K562 (cell line): ENCODE measurements at regions not wholly inside any gene's neighbourhood (a gene's known extent, or its start where the extent isn't known, plus 50 kb on each side); places are given as distances from the start of the nearest gene placed in this dataset.

Experiments
- ATAC-seq: fragments of 200-7000 bp; cut with Tn5 transposase; 3 replicates; pipeline ENCODE4 v1.9.1; 2020; ENCODE audit warnings: moderate library complexity
- BruUV-seq: library from RNA; stranded (reverse); fragments of 400-500 nt; replicated peaks from 2 replicates; lab custom pipeline; 2021; lab: Mats Ljungman, UMichigan
- CTCF ChIA-PET: fragments of 300-600 bp; formaldehyde crosslinking; extraction: SDS; loops from one replicate; lab custom pipeline; 2021; ENCODE audit warnings: low intra/inter-chr PET ratio; lab: Yijun Ruan, JAX
- POLR2A ChIA-PET: fragments of 300-600, 350-650 bp; sonication (Branson Sonifier 250); formaldehyde crosslinking; extraction: SDS; loops from one replicate; lab custom pipeline; 2021; ENCODE audit warnings: antibody characterized with exemption, inconsistent platforms; lab: Yijun Ruan, JAX
- DNase-seq, 4 experiments: peaks; one replicate each; pipeline versions ENCODE4 v3.0.0 to v3.0.0-alpha.2; 2011 to 2018; ENCODE audit warnings: low spot score in 3 of 4, mixed read lengths in 3 of 4; ENCODE audit errors: extremely low read depth in 1 of 4
- FAIRE-seq: peaks from 2 replicates; lab custom pipeline; 2011; peaks lifted over from hg19 to GRCh38; lab: Jason Lieb, UNC
- H2AFZ ChIP-seq: 2 replicates; pipeline ENCODE4 v1.6.0; 2011; ENCODE audit warnings: low read depth, low read length, control low read depth, inconsistent platforms
- H3K27ac ChIP-seq: fragments of 200-600 bp; 3 replicates; pipeline ENCODE4 v1.8.0; 2011; ENCODE audit warnings: low read depth, mild to moderate bottlenecking, control low read depth, inconsistent platforms, low read length, moderate library complexity, mixed read lengths; ENCODE audit errors: extremely low read depth
- H3K27me3 ChIP-seq, 2 experiments: fragments of 300-600 bp in 1 of 2; 2 replicates in 1 of 2; 3 replicates in 1 of 2; pipeline versions ENCODE4 v1.6.0 to v1.8.0; 2011; ENCODE audit warnings: inconsistent platforms in 2 of 2, low read length in 2 of 2, mild to moderate bottlenecking in 1 of 2, mixed read lengths in 1 of 2, moderate library complexity in 1 of 2; ENCODE audit not compliant: control insufficient read depth in 2 of 2, insufficient read depth in 2 of 2
- H3K36me3 ChIP-seq: fragments of 300-600 bp; 3 replicates; pipeline ENCODE4 v1.8.0; 2011; ENCODE audit warnings: mild to moderate bottlenecking, low read length, inconsistent platforms; ENCODE audit not compliant: control insufficient read depth, insufficient read depth
- H3K4me1 ChIP-seq, 2 experiments: fragments of 200-600 bp in 1 of 2; replicated peaks in 1 of 2; 2 replicates in 1 of 2; 3 replicates in 1 of 2; pipeline versions ENCODE4 v1.5.1 to v1.8.0; 2011; ENCODE audit warnings: inconsistent platforms in 2 of 2, low read length in 2 of 2, mild to moderate bottlenecking in 1 of 2, mixed read lengths in 1 of 2, moderate library complexity in 1 of 2; ENCODE audit not compliant: control insufficient read depth in 2 of 2, insufficient read depth in 2 of 2
- H3K4me2 ChIP-seq: 2 replicates; pipeline ENCODE4 v1.6.1; 2011; ENCODE audit warnings: low read length, control low read depth, inconsistent platforms, mixed read lengths; ENCODE audit not compliant: insufficient read depth
- H3K4me3 ChIP-seq: fragments of 200-600 bp; sonication (generic), shearing (Covaris generic); 2 replicates; pipeline ENCODE4 v1.5.1; 2016; ENCODE audit warnings: control low read depth, inconsistent platforms
- H3K79me2 ChIP-seq: fragments of 200-600 bp; 3 replicates; pipeline ENCODE4 v1.8.0; 2011; ENCODE audit warnings: low read length, inconsistent platforms; ENCODE audit not compliant: control insufficient read depth, insufficient read depth
- H3K9ac ChIP-seq, 2 experiments: 2 replicates each; pipeline versions ENCODE4 v1.6.0 to v1.6.1; 2011; ENCODE audit warnings: low read depth in 2 of 2, low read length in 2 of 2, control low read depth in 1 of 2, inconsistent platforms in 1 of 2, mild to moderate bottlenecking in 1 of 2, mixed read lengths in 1 of 2; ENCODE audit not compliant: insufficient read depth in 1 of 2
- H3K9me1 ChIP-seq: one replicate; pipeline ENCODE4 v1.6.0; 2011; ENCODE audit warnings: inconsistent platforms, mild to moderate bottlenecking, low read length, moderate library complexity; ENCODE audit not compliant: control insufficient read depth, insufficient read depth
- H3K9me3 ChIP-seq: replicated peaks from 2 replicates; pipeline ENCODE4 v1.5.1; 2011; ENCODE audit warnings: low read depth, low read length, inconsistent platforms; ENCODE audit not compliant: control insufficient read depth, insufficient read depth
- H4K20me1 ChIP-seq: replicated peaks from 2 replicates; pipeline ENCODE4 v1.6.1; 2011; ENCODE audit warnings: low read length, inconsistent platforms, mixed read lengths; ENCODE audit not compliant: control insufficient read depth, insufficient read depth
- CHD4 ChIP-seq: fragments of 200-600 bp; sonication (generic); IDR thresholded peaks from 3 replicates; pipeline ENCODE4 v1.6.1; 2012; ENCODE audit warnings: low read depth, mild to moderate bottlenecking, mixed read lengths, low read length, inconsistent platforms; ENCODE audit not compliant: insufficient read depth, insufficient replicate concordance, poor library complexity, severe bottlenecking
- FOXK1 ChIP-seq: sonication (generic); formaldehyde crosslinking; IDR thresholded peaks from 2 replicates; pipeline ENCODE4 v1.8.0; 2022; ENCODE audit warnings: missing genetic modification reagents, mild to moderate bottlenecking, borderline replicate concordance
- GATA2 ChIP-seq: sonication (generic); formaldehyde crosslinking; IDR thresholded peaks from 2 replicates; pipeline ENCODE4 v1.4.0; 2020; ENCODE audit warnings: mild to moderate bottlenecking, missing genetic modification reagents
- HDGF ChIP-seq: fragments of 450-650 bp; IDR thresholded peaks from 2 replicates; pipeline ENCODE4 v1.6.1; 2016
- MITF ChIP-seq: IDR thresholded peaks from 2 replicates; pipeline ENCODE4 v1.6.1; 2014; ENCODE audit warnings: antibody characterized with exemption
- MTA1 ChIP-seq: fragments of 450-650 bp; IDR thresholded peaks from 2 replicates; pipeline ENCODE4 v1.6.1; 2017; ENCODE audit warnings: borderline replicate concordance
- PML ChIP-seq: IDR thresholded peaks from 2 replicates; pipeline ENCODE4 v1.6.1; 2012; ENCODE audit warnings: low read length, inconsistent platforms
- PYGO2 ChIP-seq: fragments of 450-650 bp; IDR thresholded peaks from 2 replicates; pipeline ENCODE4 v1.6.1; 2016; ENCODE audit warnings: mild to moderate bottlenecking, missing genetic modification characterization, moderate library complexity, missing compliant biosample characterization
- XRCC3 ChIP-seq: fragments of 450-650 bp; IDR thresholded peaks from 2 replicates; pipeline ENCODE4 v1.6.1; 2017; ENCODE audit warnings: mild to moderate bottlenecking, moderate library complexity
- ZNF146 ChIP-seq: IDR thresholded peaks from one replicate; pipeline ENCODE4 v1.6.1; 2018; ENCODE audit warnings: missing compliant biosample characterization; ENCODE audit not compliant: unreplicated experiment
- ZNF184 ChIP-seq: sonication (generic); formaldehyde crosslinking; IDR thresholded peaks from 2 replicates; pipeline ENCODE4 v1.5.0; 2020; ENCODE audit warnings: missing genetic modification reagents
- WGBS: fragments of 100-300 bp; shearing (Covaris generic); methylation state at CpG from one replicate; pipeline ENCODE4 v1.1.6; 2016; ENCODE audit warnings: low coverage, mixed read lengths; ENCODE audit not compliant: insufficient coverage; ENCODE audit errors: missing lambda C conversion rate; 5-methylcytosine and 5-hydroxymethylcytosine counted together
- in situ Hi-C: fragments of 300-500 bp; cut with MboI; formaldehyde crosslinking; loops from 4 replicates; pipeline ENCODE4 v1.15.0; 2018; ENCODE audit warnings: inconsistent platforms, mixed read lengths
- intact Hi-C: fragments of 100-400 bp; cut with micrococcal nuclease; formaldehyde crosslinking; loops from 2 replicates; pipeline ENCODE4 v1.14.2; 2022
- TF ChIP-seq, protein P1 (sequence below), 2 experiments: fragments of 450-650 bp; IDR thresholded peaks; 2 replicates each; pipeline ENCODE4 v1.6.1; 2018; ENCODE audit warnings: mild to moderate bottlenecking in 2 of 2, low read depth in 1 of 2; ENCODE audit not compliant: partially characterized antibody in 2 of 2
- TF ChIP-seq, protein P2 (sequence below): fragments of 250-450 bp; sonication (Bioruptor Pico); IDR thresholded peaks from 2 replicates; pipeline ENCODE4 v1.4.0; 2020

GRCh38 chr13:24613755-24614154 lies 66.5 kb upstream of the ATP12A start:
- Histone ChIP-seq H3K4me1 (no peaks in the 10 kb centered on the region; a peak in 1 of 5 replicates), H3K27me3 (peaks cover 0 to 12% of the 10 kb centered on the region in 2 experiments; a peak in 2 of 5 replicates), H3K36me3 (no peaks in the 10 kb centered on the region), H3K9me3 (no peaks in the 10 kb centered on the region), H3K79me2 (no peaks in the 10 kb centered on the region), H3K27ac (no peak overlapping the region), H3K9ac (no peak overlapping the region), H4K20me1 (no peaks in the 10 kb centered on the region), H3K9me1 (no peaks in the 10 kb centered on the region), H3K4me3 (no peak overlapping the region), H2AFZ (no peak overlapping the region), H3K4me2 (no peak overlapping the region)
- no peak for FAIRE-seq
- POLR2A ChIA-PET, result interaction anchor here (0.7 kb wide), 1 partner anchor 11 kb away, joined by 4 read pairs; no protein-coding TSS in a partner anchor
- in situ Hi-C loops, result no loop called here
- intact Hi-C loops, result no loop called here
- DNase-seq, result no peak
- ATAC-seq, result no peak
- CTCF ChIA-PET, result no interaction called here
- no TSS peak for BruUV-seq
- WGBS, result 0% methylated on average over 11 of the region's 11 CpGs
- TF ChIP-seq, protein P1, sequence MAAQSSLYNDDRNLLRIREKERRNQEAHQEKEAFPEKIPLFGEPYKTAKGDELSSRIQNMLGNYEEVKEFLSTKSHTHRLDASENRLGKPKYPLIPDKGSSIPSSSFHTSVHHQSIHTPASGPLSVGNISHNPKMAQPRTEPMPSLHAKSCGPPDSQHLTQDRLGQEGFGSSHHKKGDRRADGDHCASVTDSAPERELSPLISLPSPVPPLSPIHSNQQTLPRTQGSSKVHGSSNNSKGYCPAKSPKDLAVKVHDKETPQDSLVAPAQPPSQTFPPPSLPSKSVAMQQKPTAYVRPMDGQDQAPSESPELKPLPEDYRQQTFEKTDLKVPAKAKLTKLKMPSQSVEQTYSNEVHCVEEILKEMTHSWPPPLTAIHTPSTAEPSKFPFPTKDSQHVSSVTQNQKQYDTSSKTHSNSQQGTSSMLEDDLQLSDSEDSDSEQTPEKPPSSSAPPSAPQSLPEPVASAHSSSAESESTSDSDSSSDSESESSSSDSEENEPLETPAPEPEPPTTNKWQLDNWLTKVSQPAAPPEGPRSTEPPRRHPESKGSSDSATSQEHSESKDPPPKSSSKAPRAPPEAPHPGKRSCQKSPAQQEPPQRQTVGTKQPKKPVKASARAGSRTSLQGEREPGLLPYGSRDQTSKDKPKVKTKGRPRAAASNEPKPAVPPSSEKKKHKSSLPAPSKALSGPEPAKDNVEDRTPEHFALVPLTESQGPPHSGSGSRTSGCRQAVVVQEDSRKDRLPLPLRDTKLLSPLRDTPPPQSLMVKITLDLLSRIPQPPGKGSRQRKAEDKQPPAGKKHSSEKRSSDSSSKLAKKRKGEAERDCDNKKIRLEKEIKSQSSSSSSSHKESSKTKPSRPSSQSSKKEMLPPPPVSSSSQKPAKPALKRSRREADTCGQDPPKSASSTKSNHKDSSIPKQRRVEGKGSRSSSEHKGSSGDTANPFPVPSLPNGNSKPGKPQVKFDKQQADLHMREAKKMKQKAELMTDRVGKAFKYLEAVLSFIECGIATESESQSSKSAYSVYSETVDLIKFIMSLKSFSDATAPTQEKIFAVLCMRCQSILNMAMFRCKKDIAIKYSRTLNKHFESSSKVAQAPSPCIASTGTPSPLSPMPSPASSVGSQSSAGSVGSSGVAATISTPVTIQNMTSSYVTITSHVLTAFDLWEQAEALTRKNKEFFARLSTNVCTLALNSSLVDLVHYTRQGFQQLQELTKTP (IDR thresholded peaks at IDR 0.05; ENCODE audit: low read depth in 1 of 2, partially characterized antibody in 2 of 2), result no peak
- TF ChIP-seq ZNF184 (no peak), CHD4 (no peak), HDGF (no peak), FOXK1 (CRISPR knock-in tag) (no peak), PYGO2 (no peak), GATA2 (CRISPR knock-in tag) (no peak), PML (no peak), ZNF146 (CRISPR knock-in tag) (no peak), MTA1 (no peak), XRCC3 (no peak), MITF (no peak)
- TF ChIP-seq, protein P2, sequence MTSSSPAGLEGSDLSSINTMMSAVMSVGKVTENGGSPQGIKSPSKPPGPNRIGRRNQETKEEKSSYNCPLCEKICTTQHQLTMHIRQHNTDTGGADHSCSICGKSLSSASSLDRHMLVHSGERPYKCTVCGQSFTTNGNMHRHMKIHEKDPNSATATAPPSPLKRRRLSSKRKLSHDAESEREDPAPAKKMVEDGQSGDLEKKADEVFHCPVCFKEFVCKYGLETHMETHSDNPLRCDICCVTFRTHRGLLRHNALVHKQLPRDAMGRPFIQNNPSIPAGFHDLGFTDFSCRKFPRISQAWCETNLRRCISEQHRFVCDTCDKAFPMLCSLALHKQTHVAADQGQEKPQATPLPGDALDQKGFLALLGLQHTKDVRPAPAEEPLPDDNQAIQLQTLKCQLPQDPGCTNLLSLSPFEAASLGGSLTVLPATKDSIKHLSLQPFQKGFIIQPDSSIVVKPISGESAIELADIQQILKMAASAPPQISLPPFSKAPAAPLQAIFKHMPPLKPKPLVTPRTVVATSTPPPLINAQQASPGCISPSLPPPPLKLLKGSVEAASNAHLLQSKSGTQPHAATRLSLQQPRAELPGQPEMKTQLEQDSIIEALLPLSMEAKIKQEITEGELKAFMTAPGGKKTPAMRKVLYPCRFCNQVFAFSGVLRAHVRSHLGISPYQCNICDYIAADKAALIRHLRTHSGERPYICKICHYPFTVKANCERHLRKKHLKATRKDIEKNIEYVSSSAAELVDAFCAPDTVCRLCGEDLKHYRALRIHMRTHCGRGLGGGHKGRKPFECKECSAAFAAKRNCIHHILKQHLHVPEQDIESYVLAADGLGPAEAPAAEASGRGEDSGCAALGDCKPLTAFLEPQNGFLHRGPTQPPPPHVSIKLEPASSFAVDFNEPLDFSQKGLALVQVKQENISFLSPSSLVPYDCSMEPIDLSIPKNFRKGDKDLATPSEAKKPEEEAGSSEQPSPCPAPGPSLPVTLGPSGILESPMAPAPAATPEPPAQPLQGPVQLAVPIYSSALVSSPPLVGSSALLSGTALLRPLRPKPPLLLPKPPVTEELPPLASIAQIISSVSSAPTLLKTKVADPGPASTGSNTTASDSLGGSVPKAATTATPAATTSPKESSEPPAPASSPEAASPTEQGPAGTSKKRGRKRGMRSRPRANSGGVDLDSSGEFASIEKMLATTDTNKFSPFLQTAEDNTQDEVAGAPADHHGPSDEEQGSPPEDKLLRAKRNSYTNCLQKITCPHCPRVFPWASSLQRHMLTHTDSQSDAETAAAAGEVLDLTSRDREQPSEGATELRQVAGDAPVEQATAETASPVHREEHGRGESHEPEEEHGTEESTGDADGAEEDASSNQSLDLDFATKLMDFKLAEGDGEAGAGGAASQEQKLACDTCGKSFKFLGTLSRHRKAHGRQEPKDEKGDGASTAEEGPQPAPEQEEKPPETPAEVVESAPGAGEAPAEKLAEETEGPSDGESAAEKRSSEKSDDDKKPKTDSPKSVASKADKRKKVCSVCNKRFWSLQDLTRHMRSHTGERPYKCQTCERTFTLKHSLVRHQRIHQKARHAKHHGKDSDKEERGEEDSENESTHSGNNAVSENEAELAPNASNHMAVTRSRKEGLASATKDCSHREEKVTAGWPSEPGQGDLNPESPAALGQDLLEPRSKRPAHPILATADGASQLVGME (CRISPR knock-in tag), result no peak
